Aorta (tissue), 5 donors: ENCODE measurements at regions not wholly inside any gene's neighbourhood (a gene's known extent, or its start where the extent isn't known, plus 50 kb on each side); places are given as distances from the start of the nearest gene placed in this dataset.

Experiments used
- ATAC-seq: fragments of 200-7000 bp; cut with Tn5 transposase; one replicate; pipeline ENCODE4 v1.9.1; 2022; ENCODE audit warnings: moderate library complexity; ENCODE audit not compliant: low FRiP score
- DNase-seq, 2 donors: peaks; one replicate each; pipeline ENCODE4 v3.0.0-alpha.2; 2020
- H3K27ac ChIP-seq, 2 donors: one replicate each; pipeline ENCODE4 v1.5.1; 2013; ENCODE audit warnings: low read length in 2 of 2, mild to moderate bottlenecking in 2 of 2, moderate library complexity in 2 of 2, control low read depth in 1 of 2, inconsistent platforms in 1 of 2, low read depth in 1 of 2
- H3K27me3 ChIP-seq, 2 donors: one replicate each; pipeline ENCODE4 v1.6.1; 2013; ENCODE audit warnings: control low read depth in 1 of 2, low read length in 1 of 2, mild to moderate bottlenecking in 1 of 2, moderate library complexity in 1 of 2; ENCODE audit not compliant: insufficient read depth in 2 of 2, control insufficient read depth in 1 of 2
- H3K36me3 ChIP-seq, 2 donors: one replicate each; pipeline ENCODE4 v1.6.1; 2013; ENCODE audit warnings: control low read depth in 1 of 2, low read length in 1 of 2, mild to moderate bottlenecking in 1 of 2; ENCODE audit not compliant: insufficient read depth in 2 of 2, control insufficient read depth in 1 of 2
- H3K4me1 ChIP-seq, 2 donors: one replicate each; pipeline ENCODE4 v1.6.1; 2013; ENCODE audit warnings: low read length in 2 of 2, control low read depth in 1 of 2, mild to moderate bottlenecking in 1 of 2, moderate library complexity in 1 of 2; ENCODE audit not compliant: insufficient read depth in 2 of 2, control insufficient read depth in 1 of 2
- H3K4me3 ChIP-seq, 2 donors: one replicate each; pipeline ENCODE4 v1.5.1; 2013; ENCODE audit warnings: low read length in 2 of 2, control low read depth in 1 of 2, mild to moderate bottlenecking in 1 of 2
- H3K9me3 ChIP-seq: one replicate; pipeline ENCODE4 v1.6.1; 2013; ENCODE audit warnings: mild to moderate bottlenecking, low read length; ENCODE audit not compliant: control insufficient read depth
- WGBS, 2 donors: extraction: QIAGEN DNeasy Blood & Tissue Kit; methylation state at CpG; one replicate each; pipeline ENCODE4 v1.1.7; 2013; 5-methylcytosine and 5-hydroxymethylcytosine counted together
- intact Hi-C, 2 donors: fragments of 100-400 bp; cut with DNase I; formaldehyde crosslinking; loops; one replicate each; pipeline versions ENCODE4 v1.14.2 to v1.15.0; 2022
- donor health status: healthy with polysubstance abuse.
- donor health status: Bipolar disorder and iron deficiency.
- donor health status: DM: no; HTN: no; CAD: no.
- donor health status: DM: no; HTN: no; CAD: no.
- donor health status: DM: yes; HTN: yes; CAD: no.

GRCh38 chr7:68955656-68956055, 642.6 kb upstream of the AUTS2 start:
- Histone ChIP-seq H3K9me3 (no peaks in the 10 kb centered on the region), H3K36me3 (no peaks in the 10 kb centered on the region), H3K27me3 (no peaks in the 10 kb centered on the region), H3K4me3 (no peak overlapping the region), H3K4me1 (no peaks in the 10 kb centered on the region), H3K27ac (no peak overlapping the region)
- ATAC-seq, result no peak
- no peak for DNase-seq
- intact Hi-C loops, result no loop called here
- WGBS, 2 donors, result 69 to 76% methylated on average over 4 of the region's 4 CpGs

- no peak for ATAC-seq
- H3K9me3 ChIP-seq, result peaks cover 3% of the 10 kb centered on the region
- intact Hi-C loops, result no loop called here
- WGBS, 2 donors, result 11 to 16% methylated on average over 2 of the region's 2 CpGs
- H3K4me1 ChIP-seq, result no peaks in the 10 kb centered on the region
- DNase-seq, result no peak
- peaks cover 0 to 2% of the 10 kb centered on the region in 2 donors for H3K36me3 ChIP-seq
- H3K27me3 ChIP-seq, result no peaks in the 10 kb centered on the region
- no peak overlapping the region for H3K27ac ChIP-seq
- no peak overlapping the region for H3K4me3 ChIP-seq
Measured at GRCh38 chr7:68958571-68958970, 639.7 kb upstream of the AUTS2 start.

DNA sequence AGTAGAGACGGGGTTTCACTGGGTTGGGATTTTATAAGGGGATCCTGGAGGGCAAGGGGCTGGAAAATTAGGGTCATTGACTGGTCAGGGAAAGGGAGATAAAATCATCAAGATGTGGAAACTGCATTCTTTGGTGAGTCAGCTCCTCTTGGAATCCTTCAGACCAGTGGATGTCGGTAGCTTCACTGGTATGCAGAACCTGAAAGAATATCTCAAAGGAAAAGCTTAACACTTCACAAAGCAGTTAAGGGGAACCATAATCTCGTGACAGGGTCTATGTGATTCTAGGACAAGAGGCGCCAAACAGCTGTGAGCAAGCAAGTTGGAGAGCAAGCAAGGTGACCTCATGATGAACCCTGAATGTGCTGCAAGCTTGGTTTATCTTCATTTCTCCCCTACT, 634.7 kb upstream of the AUTS2 start:
- ATAC-seq (no peak), DNase-seq (no peak)
- intact Hi-C loops, result no loop called here
- Histone ChIP-seq H3K4me1 (no peaks in the 10 kb centered on the region), H3K4me3 (no peak overlapping the region), H3K27me3 (no peaks in the 10 kb centered on the region), H3K27ac (no peak overlapping the region), H3K9me3 (peaks cover 3% of the 10 kb centered on the region), H3K36me3 (peaks cover 0 to 2% of the 10 kb centered on the region in 2 donors)
- WGBS, 2 donors, result 52 to 53% methylated on average over 4 of the region's 4 CpGs

- peaks cover 3% of the 10 kb centered on the region for H3K9me3 ChIP-seq
- no peaks in the 10 kb centered on the region for H3K4me1 ChIP-seq
- H3K27ac ChIP-seq, result no peak overlapping the region
- no peak overlapping the region for H3K4me3 ChIP-seq
- no peak for DNase-seq
- no peaks in the 10 kb centered on the region for H3K27me3 ChIP-seq
- ATAC-seq, result no peak
- H3K36me3 ChIP-seq, result peaks cover 0 to 2% of the 10 kb centered on the region in 2 donors
- intact Hi-C loops, result no loop called here
Measured at GRCh38 chr7:68964060-68964459, 634.2 kb upstream of the AUTS2 start.

DNA sequence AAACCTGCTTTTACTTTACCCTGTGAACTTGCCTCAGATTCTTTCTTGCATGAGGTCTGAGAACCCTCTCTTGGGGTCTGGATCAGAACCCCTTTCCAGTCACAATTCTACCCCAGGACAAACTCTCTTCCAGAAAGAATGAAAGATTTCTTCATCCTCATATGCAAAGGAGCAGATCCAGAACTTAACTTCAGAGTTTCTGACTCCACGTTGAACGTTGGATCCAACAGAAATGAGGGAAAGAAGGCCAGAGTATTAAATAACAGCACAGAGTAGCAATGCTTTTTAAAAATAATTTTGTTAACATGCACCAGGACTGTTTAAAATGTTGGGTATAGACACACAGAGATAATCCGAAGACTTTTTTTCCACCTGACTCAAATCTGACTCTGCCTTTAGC, 632.9 kb upstream of the AUTS2 start:
- WGBS, 2 donors, result 70% methylated on average over 3 of the region's 3 CpGs
- intact Hi-C loops, result no loop called here
- no peaks in the 10 kb centered on the region for H3K27me3 ChIP-seq
- H3K4me1 ChIP-seq, result no peaks in the 10 kb centered on the region
- ATAC-seq, result no peak
- no peak overlapping the region for H3K27ac ChIP-seq
- H3K9me3 ChIP-seq, result peaks cover 3% of the 10 kb centered on the region
- no peak overlapping the region for H3K4me3 ChIP-seq
- no peak for DNase-seq
- peaks cover 0 to 2% of the 10 kb centered on the region in 2 donors for H3K36me3 ChIP-seq

- ATAC-seq, result no peak
Measured at GRCh38 chr7:68967598-68967997, 630.7 kb upstream of the AUTS2 start.

DNA sequence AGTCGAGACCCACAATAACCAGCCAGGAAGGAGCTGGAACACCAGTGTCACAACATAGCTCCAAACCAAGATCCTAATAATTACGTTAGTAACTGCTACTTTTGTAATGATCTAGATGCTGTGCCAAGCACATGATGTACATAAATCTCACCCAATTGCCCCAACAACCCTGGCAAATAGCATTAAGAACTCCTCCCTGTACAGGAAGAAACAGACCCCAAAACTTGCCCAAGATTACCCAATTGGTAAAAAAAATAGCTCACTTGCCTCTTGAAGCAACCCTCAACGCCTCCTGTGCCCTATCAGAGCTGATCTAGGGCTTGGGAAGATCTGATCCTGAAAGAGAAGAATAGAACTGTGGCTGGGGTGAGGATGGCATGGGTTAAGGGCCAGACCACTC, 628.7 kb upstream of the AUTS2 start:
- intact Hi-C loops, result no loop called here
- Histone ChIP-seq H3K36me3 (no peaks in the 10 kb centered on the region), H3K4me1 (no peaks in the 10 kb centered on the region), H3K4me3 (no peak overlapping the region), H3K9me3 (no peaks in the 10 kb centered on the region), H3K27ac (no peak overlapping the region), H3K27me3 (no peaks in the 10 kb centered on the region)
- ATAC-seq (no peak), DNase-seq (no peak)
- WGBS, 2 donors, result 83 to 86% methylated on average over 3 of the region's 3 CpGs

More at GRCh38 chr7:68967598-68967997, 630.7 kb upstream of the AUTS2 start:
- Histone ChIP-seq H3K9me3 (peaks cover 2% of the 10 kb centered on the region), H3K4me1 (no peaks in the 10 kb centered on the region), H3K27me3 (no peaks in the 10 kb centered on the region), H3K36me3 (peaks cover 0 to 2% of the 10 kb centered on the region in 2 donors), H3K27ac (no peak overlapping the region), H3K4me3 (no peak overlapping the region)
- DNase-seq, result no peak
- intact Hi-C loops, result no loop called here

- Histone ChIP-seq H3K4me1 (no peaks in the 10 kb centered on the region), H3K36me3 (no peaks in the 10 kb centered on the region), H3K4me3 (no peak overlapping the region), H3K27ac (no peak overlapping the region), H3K27me3 (no peaks in the 10 kb centered on the region), H3K9me3 (no peaks in the 10 kb centered on the region)
- 52 to 61% methylated on average over 6 of the region's 6 CpGs for WGBS, 2 donors
- ATAC-seq, result no peak
- intact Hi-C loops, result no loop called here
- DNase-seq, result no peak
Measured at GRCh38 chr7:68971634-68972340, 626.5 kb upstream of the AUTS2 start.

DNA sequence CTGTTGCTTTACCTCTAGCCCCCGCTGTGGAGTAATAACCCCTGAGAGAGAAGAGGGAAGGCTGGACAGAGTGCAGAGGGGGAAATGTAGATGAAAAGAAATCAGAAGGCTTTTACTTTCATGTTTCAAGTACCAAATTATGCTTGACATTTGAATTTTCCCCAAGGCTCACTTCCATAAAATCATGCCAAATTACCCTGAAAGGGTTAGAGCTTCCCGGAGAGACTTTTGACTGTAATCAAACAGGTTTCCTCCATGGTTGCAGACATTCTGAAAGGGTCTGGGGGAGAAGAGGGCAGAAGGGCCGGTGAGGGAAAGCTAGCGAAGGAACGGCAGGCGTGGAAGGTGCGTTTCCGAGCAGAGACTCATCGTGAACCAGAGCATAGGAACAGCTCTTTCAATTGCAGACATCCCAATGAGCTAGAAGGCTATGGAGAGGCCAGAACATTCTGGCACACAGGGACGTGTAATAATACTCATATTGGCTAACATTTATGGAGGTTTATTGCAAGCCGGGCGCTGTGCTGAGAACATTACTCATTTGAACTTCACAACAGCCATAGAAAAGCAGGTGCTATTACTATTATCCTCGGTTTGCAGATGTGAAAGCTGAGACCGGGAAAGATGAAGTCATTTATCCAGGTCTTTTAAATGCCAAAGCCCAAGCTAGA, 620.8 kb upstream of the AUTS2 start:
- no peaks in the 10 kb centered on the region for H3K36me3 ChIP-seq
- ATAC-seq (no peak), DNase-seq (no peak)
- H3K4me3 ChIP-seq, result no peak overlapping the region
- H3K27ac ChIP-seq, result no peak overlapping the region
- no peaks in the 10 kb centered on the region for H3K9me3 ChIP-seq
- H3K4me1 ChIP-seq, result no peaks in the 10 kb centered on the region
- intact Hi-C loops, result no loop called here
- 46 to 51% methylated on average over 14 of the region's 14 CpGs for WGBS, 2 donors
- H3K27me3 ChIP-seq, result no peaks in the 10 kb centered on the region
